Ovary (tissue), 3 donors: ENCODE measurements at regions not wholly inside any gene's neighbourhood (a gene's known extent, or its start where the extent isn't known, plus 50 kb on each side); places are given as distances from the start of the nearest gene placed in this dataset.

Experiments used
- CTCF ChIP-seq, 3 donors: fragments of 450-650 bp in 2 of 3; fragments of 200-600 bp in 1 of 3; IDR thresholded peaks; one replicate each; pipeline versions ENCODE4 v1.5.1 to v1.8.0; 2016 to 2022; ENCODE audit warnings: antibody characterized with exemption in 3 of 3, mild to moderate bottlenecking in 1 of 3
- POLR2A ChIP-seq: fragments of 450-650 bp; IDR thresholded peaks from one replicate; pipeline ENCODE4 v1.6.1; 2017; ENCODE audit warnings: antibody characterized with exemption, mild to moderate bottlenecking, moderate library complexity
- donor health status: DM: no; HTN: no; CAD: no.

GRCh38 chr5:121630402-121630801, 221.3 kb upstream of the FTMT start:
- TF ChIP-seq CTCF (IDR thresholded peaks at IDR 0.05), result no peak
- TF ChIP-seq POLR2A, result no peak
